Trophoblast cell (in vitro differentiated cells and primary cell): ENCODE measurements at regions not wholly inside any gene's neighbourhood (a gene's known extent, or its start where the extent isn't known, plus 50 kb on each side); places are given as distances from the start of the nearest gene placed in this dataset.
A peak's percentile ranks its signal among the peaks of the same experiment; 100 is the strongest.

Experiments used
- DNase-seq, 2 donors: peaks; one replicate each; pipeline ENCODE4 v3.0.0-alpha.2; 2016
- H2AFZ ChIP-seq: 2 replicates; pipeline ENCODE4 v1.6.1; 2013; ENCODE audit warnings: low read length, moderate library complexity, mild to moderate bottlenecking; ENCODE audit not compliant: insufficient read depth, poor library complexity
- H2AK5ac ChIP-seq: 2 replicates; pipeline ENCODE4 v1.6.1; 2013; ENCODE audit warnings: mild to moderate bottlenecking, low read length
- H2BK120ac ChIP-seq: 2 replicates; pipeline ENCODE4 v1.6.1; 2013; ENCODE audit warnings: low read length, mild to moderate bottlenecking, moderate library complexity; ENCODE audit not compliant: insufficient read depth, poor library complexity
- H2BK12ac ChIP-seq: 2 replicates; pipeline ENCODE4 v1.6.1; 2013; ENCODE audit warnings: mild to moderate bottlenecking, low read length, moderate library complexity
- H2BK5ac ChIP-seq: 2 replicates; pipeline ENCODE4 v1.6.1; 2013; ENCODE audit warnings: low read length, low read depth, moderate library complexity, mild to moderate bottlenecking; ENCODE audit not compliant: poor library complexity
- H3K14ac ChIP-seq: 2 replicates; pipeline ENCODE4 v1.6.1; 2013; ENCODE audit warnings: mild to moderate bottlenecking, low read length
- H3K18ac ChIP-seq: 2 replicates; pipeline ENCODE4 v1.6.1; 2013; ENCODE audit warnings: mild to moderate bottlenecking, low read length
- H3K23ac ChIP-seq: 2 replicates; pipeline ENCODE4 v1.6.1; 2013; ENCODE audit warnings: low read length
- H3K27ac ChIP-seq: 2 replicates; pipeline ENCODE4 v1.5.1; 2013; ENCODE audit warnings: low read depth, mild to moderate bottlenecking, inconsistent platforms, low read length, moderate library complexity
- H3K27me3 ChIP-seq: 2 replicates; pipeline ENCODE4 v1.6.1; 2013; ENCODE audit warnings: inconsistent platforms, mild to moderate bottlenecking, low read length, moderate library complexity; ENCODE audit not compliant: insufficient read depth
- H3K36me3 ChIP-seq, 2 experiments: 1 replicate in 1 of 2; 2 replicates in 1 of 2; pipeline ENCODE4 v1.6.1; 2013; ENCODE audit warnings: low read length in 2 of 2, mild to moderate bottlenecking in 2 of 2, moderate library complexity in 1 of 2; ENCODE audit not compliant: insufficient read depth in 2 of 2, control insufficient read depth in 1 of 2
- H3K4ac ChIP-seq: 2 replicates; pipeline ENCODE4 v1.6.1; 2013; ENCODE audit warnings: low read depth, mild to moderate bottlenecking, low read length, moderate library complexity
- H3K4me1 ChIP-seq, 2 experiments: 1 replicate in 1 of 2; 2 replicates in 1 of 2; pipeline ENCODE4 v1.6.1; 2013; ENCODE audit warnings: low read length in 2 of 2, mild to moderate bottlenecking in 2 of 2, moderate library complexity in 1 of 2; ENCODE audit not compliant: insufficient read depth in 2 of 2, control insufficient read depth in 1 of 2
- H3K4me2 ChIP-seq: 2 replicates; pipeline ENCODE4 v1.6.1; 2013; ENCODE audit warnings: inconsistent platforms, mild to moderate bottlenecking, low read length, moderate library complexity
- H3K4me3 ChIP-seq: 2 replicates; pipeline ENCODE4 v1.5.1; 2013; ENCODE audit warnings: mild to moderate bottlenecking, low read depth, low read length, inconsistent platforms
- H3K79me1 ChIP-seq: one replicate; pipeline ENCODE4 v1.6.1; 2013; ENCODE audit warnings: low read length
- H3K79me2 ChIP-seq: 2 replicates; pipeline ENCODE4 v1.6.1; 2013; ENCODE audit warnings: low read length, mild to moderate bottlenecking; ENCODE audit not compliant: control insufficient read depth, insufficient read depth, poor library complexity
- H3K9ac ChIP-seq: 2 replicates; pipeline ENCODE4 v1.6.1; 2013; ENCODE audit warnings: mild to moderate bottlenecking, low read length
- H3K9me3 ChIP-seq: 2 replicates; pipeline ENCODE4 v1.6.1; 2013; ENCODE audit warnings: low read depth, mild to moderate bottlenecking, control low read depth, inconsistent platforms, low read length; ENCODE audit not compliant: insufficient read depth
- H4K12ac ChIP-seq: 2 replicates; pipeline ENCODE4 v1.6.1; 2013; ENCODE audit warnings: low read depth, mild to moderate bottlenecking, low read length, moderate library complexity
- H4K8ac ChIP-seq: 2 replicates; pipeline ENCODE4 v1.6.1; 2013; ENCODE audit warnings: low read depth, mild to moderate bottlenecking, low read length, moderate library complexity
- H4K91ac ChIP-seq: one replicate; pipeline ENCODE4 v1.6.1; 2013; ENCODE audit warnings: low read depth, mild to moderate bottlenecking, low read length, moderate library complexity
- WGBS: extraction: QIAGEN DNeasy Blood & Tissue Kit; methylation state at CpG from one replicate; pipeline ENCODE4 v1.1.7; 2013; ENCODE audit warnings: missing lambda C conversion rate; ENCODE audit not compliant: insufficient read length, insufficient coverage; ENCODE audit errors: extremely low coverage; 5-methylcytosine and 5-hydroxymethylcytosine counted together

DNA sequence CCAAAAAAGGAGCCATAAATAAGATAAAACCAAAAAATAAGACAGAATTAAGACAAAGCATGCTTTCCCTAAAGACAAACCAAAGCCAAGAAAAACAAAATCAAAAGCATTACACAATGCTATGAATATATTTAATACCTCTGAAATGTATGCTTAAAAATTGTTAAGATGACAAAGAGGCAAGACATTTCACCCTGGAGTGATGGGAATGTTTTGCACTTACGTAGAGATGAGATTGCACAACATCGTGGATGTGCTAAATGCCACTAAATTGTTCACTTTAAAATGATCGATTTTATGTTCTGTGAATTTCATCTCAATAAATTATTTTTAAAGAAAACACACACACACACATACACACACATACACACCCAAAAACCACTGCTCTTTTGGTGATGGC, 386.6 kb upstream of the KLHL29 start:
- no peak overlapping the region for H2BK5ac ChIP-seq
- no peak overlapping the region for H3K14ac ChIP-seq
- H2BK12ac ChIP-seq, result no peak overlapping the region
- H2AK5ac ChIP-seq, result no peak overlapping the region
- H3K9ac ChIP-seq, result no peak overlapping the region
- H4K8ac ChIP-seq, result no peak overlapping the region
- H3K36me3 ChIP-seq, result no peaks in the 10 kb centered on the region
- no peak overlapping the region for H3K4ac ChIP-seq
- no peak overlapping the region for H3K4me3 ChIP-seq
- no peak overlapping the region for H3K4me2 ChIP-seq
- peak; percentile 43 to 86 for DNase-seq
- no peak overlapping the region for H2AFZ ChIP-seq
- no peaks in the 10 kb centered on the region for H3K27me3 ChIP-seq
- no peaks in the 10 kb centered on the region for H3K9me3 ChIP-seq
- no peak overlapping the region for H3K18ac ChIP-seq
- H3K27ac ChIP-seq, result no peak overlapping the region
- no peaks in the 10 kb centered on the region for H3K4me1 ChIP-seq
- H4K91ac ChIP-seq, result no peak overlapping the region
- no peak overlapping the region for H3K23ac ChIP-seq
- no peaks in the 10 kb centered on the region for H3K79me2 ChIP-seq
- H2BK120ac ChIP-seq, result no peak overlapping the region
- H4K12ac ChIP-seq, result no peak overlapping the region
- no CpG with 5 or more reads among the region's 3 CpGs for WGBS
- H3K79me1 ChIP-seq, result no peaks in the 10 kb centered on the region

DNA sequence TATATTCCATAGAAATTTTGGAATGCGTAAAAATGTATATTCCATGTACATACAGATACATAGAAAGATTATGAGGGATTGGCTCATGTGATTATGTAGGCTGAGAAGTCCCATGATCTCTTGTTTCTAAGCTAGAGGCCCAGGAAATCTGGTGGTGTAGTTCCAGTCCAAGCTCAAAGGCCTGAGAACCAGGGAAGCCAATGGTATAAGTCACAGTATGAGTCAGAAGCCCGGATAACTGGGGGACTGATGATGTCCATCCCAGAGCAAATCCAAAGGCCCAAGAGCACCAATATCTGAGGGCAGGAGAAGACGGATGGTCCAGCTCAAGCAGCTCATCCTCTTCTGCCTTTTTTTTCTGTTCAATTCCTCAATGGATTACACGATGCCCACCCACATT, 385.0 kb upstream of the KLHL29 start:
- no peaks in the 10 kb centered on the region for H3K4me1 ChIP-seq
- H2BK5ac ChIP-seq, result no peak overlapping the region
- H4K8ac ChIP-seq, result no peak overlapping the region
- peak; percentile 60 to 64 for DNase-seq
- H3K18ac ChIP-seq, result no peak overlapping the region
- H2AK5ac ChIP-seq, result no peak overlapping the region
- no peak overlapping the region for H3K23ac ChIP-seq
- no peak overlapping the region for H2BK120ac ChIP-seq
- no CpG with 5 or more reads among the region's 4 CpGs for WGBS
- no peak overlapping the region for H2BK12ac ChIP-seq
- H3K14ac ChIP-seq, result no peak overlapping the region
- H3K9ac ChIP-seq, result no peak overlapping the region
- H3K27me3 ChIP-seq, result no peaks in the 10 kb centered on the region
- H3K27ac ChIP-seq, result no peak overlapping the region
- no peaks in the 10 kb centered on the region for H3K36me3 ChIP-seq
- no peak overlapping the region for H3K4me3 ChIP-seq
- H4K91ac ChIP-seq, result no peak overlapping the region
- H3K4me2 ChIP-seq, result no peak overlapping the region
- no peaks in the 10 kb centered on the region for H3K79me2 ChIP-seq
- no peaks in the 10 kb centered on the region for H3K79me1 ChIP-seq
- H4K12ac ChIP-seq, result no peak overlapping the region
- no peaks in the 10 kb centered on the region for H3K9me3 ChIP-seq
- no peak overlapping the region for H2AFZ ChIP-seq
- no peak overlapping the region for H3K4ac ChIP-seq

DNA sequence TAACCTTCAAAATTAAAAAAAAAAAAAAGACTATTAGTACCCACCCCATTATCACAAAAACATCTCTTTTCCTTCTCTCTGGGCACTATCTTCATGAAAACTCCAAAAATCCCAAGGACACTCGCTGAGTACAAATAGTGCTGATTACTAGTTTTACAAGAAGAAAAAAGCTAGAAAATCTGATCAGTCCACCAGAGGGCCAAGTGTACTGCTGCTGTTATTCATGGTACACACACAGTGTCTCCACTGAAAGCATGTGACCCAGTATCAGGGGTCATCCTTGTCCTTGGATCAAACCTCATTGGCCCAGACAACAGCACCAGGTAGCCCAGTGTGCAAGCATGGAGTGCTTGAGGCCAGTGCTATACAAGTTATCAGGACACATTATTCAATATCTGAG, 382.7 kb upstream of the KLHL29 start:
- peak overlapping the region; percentile 25 for H3K23ac ChIP-seq
- H3K36me3 ChIP-seq, result no peaks in the 10 kb centered on the region
- no peak overlapping the region for H3K27ac ChIP-seq
- no peak overlapping the region for H2AK5ac ChIP-seq
- no peak overlapping the region for H2BK120ac ChIP-seq
- no peak overlapping the region for H3K4me2 ChIP-seq
- no peak overlapping the region for H3K14ac ChIP-seq
- H3K79me1 ChIP-seq, result no peaks in the 10 kb centered on the region
- no peak overlapping the region for H3K18ac ChIP-seq
- no peak overlapping the region for H3K4ac ChIP-seq
- no peaks in the 10 kb centered on the region for H3K4me1 ChIP-seq
- no peak overlapping the region for H4K91ac ChIP-seq
- H4K12ac ChIP-seq, result no peak overlapping the region
- no peak overlapping the region for H3K9ac ChIP-seq
- no peaks in the 10 kb centered on the region for H3K9me3 ChIP-seq
- no peaks in the 10 kb centered on the region for H3K79me2 ChIP-seq
- H2BK12ac ChIP-seq, result no peak overlapping the region
- WGBS, result no CpG with 5 or more reads among the region's 1 CpG
- no peak overlapping the region for H2AFZ ChIP-seq
- no peak overlapping the region for H3K4me3 ChIP-seq
- H4K8ac ChIP-seq, result no peak overlapping the region
- H2BK5ac ChIP-seq, result no peak overlapping the region
- no peaks in the 10 kb centered on the region for H3K27me3 ChIP-seq
- no peak for DNase-seq

DNA sequence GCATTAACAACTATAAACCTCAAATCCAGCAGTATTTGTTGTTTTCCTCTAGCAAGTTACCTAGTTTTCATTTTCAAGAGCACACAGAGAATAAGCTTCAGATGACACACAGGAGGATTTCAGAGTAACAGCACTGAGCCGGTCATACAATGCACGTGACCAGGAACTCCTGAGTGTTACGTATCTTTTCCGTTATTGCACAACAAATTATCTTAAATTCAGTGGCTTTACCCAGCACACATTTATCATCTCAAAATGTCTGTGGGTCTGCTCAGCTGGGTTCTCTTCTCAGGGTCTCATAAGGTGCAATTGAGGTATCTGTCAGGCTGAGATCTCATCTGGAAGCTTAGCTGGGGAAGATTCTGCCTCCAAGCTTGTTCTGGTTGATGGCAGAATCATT, 379.5 kb upstream of the KLHL29 start:
- Histone ChIP-seq H2AK5ac (no peak overlapping the region), H4K91ac (no peak overlapping the region), H2BK5ac (no peak overlapping the region), H3K14ac (no peak overlapping the region), H3K23ac (no peak overlapping the region), H4K12ac (no peak overlapping the region), H4K8ac (no peak overlapping the region), H2BK12ac (no peak overlapping the region), H3K9ac (no peak overlapping the region), H3K4me2 (no peak overlapping the region), H3K36me3 (no peaks in the 10 kb centered on the region), H3K18ac (no peak overlapping the region), H2BK120ac (no peak overlapping the region), H3K27ac (no peak overlapping the region), H3K4me3 (no peak overlapping the region), H3K27me3 (no peaks in the 10 kb centered on the region), H3K4ac (no peak overlapping the region), H3K79me2 (no peaks in the 10 kb centered on the region), H2AFZ (no peak overlapping the region), H3K79me1 (no peaks in the 10 kb centered on the region), H3K9me3 (no peaks in the 10 kb centered on the region), H3K4me1 (peaks cover 0 to 3% of the 10 kb centered on the region in 2 experiments)
- no peak for DNase-seq
- WGBS, result no CpG with 5 or more reads among the region's 4 CpGs
